SK-N-SH (cell line): ENCODE measurements at regions not wholly inside any gene's neighbourhood (a gene's known extent, or its start where the extent isn't known, plus 50 kb on each side); places are given as distances from the start of the nearest gene placed in this dataset.

Source experiments
- CTCF ChIP-seq: fragments of 200-600 bp; sonication (generic); IDR thresholded peaks from 2 replicates; pipeline ENCODE4 v1.6.1; 2017; ENCODE audit warnings: antibody characterized with exemption, mild to moderate bottlenecking, moderate library complexity
- EP300 ChIP-seq, 2 experiments: IDR thresholded peaks; 2 replicates each; pipeline versions ENCODE4 v1.4.0 to v1.6.1; 2012; ENCODE audit warnings: borderline replicate concordance in 1 of 2, low read depth in 1 of 2, low read length in 1 of 2
- IRF3 ChIP-seq: fragments of 150-350 bp; IDR thresholded peaks from 2 replicates; pipeline ENCODE4 v1.6.1; 2016; ENCODE audit warnings: mild to moderate bottlenecking, low read depth, low read length
- NRF1 ChIP-seq: IDR thresholded peaks from 2 replicates; pipeline ENCODE4 v1.6.1; 2012; ENCODE audit warnings: low read depth, mild to moderate bottlenecking, low read length

- no peak for TF ChIP-seq EP300 (IDR thresholded peaks at IDR 0.05; ENCODE audit: borderline replicate concordance in 1 of 2, low read depth in 1 of 2, low read length in 1 of 2)
- TF ChIP-seq NRF1 = no peak
- TF ChIP-seq CTCF = no peak
- TF ChIP-seq IRF3 = no peak
Observed at GRCh38 chr12:111032591-111032919, 112.2 kb upstream of the MYL2 start.
